Fibroblast of peridontal ligament (primary cell): ENCODE measurements at regions not wholly inside any gene's neighbourhood (a gene's known extent, or its start where the extent isn't known, plus 50 kb on each side); places are given as distances from the start of the nearest gene placed in this dataset.
A peak's percentile ranks its signal among the peaks of the same experiment; 100 is the strongest.

Experiments
- DNase-seq: peaks from one replicate; pipeline ENCODE4 v3.0.0-alpha.2; 2010; ENCODE audit errors: extremely low read depth

DNA sequence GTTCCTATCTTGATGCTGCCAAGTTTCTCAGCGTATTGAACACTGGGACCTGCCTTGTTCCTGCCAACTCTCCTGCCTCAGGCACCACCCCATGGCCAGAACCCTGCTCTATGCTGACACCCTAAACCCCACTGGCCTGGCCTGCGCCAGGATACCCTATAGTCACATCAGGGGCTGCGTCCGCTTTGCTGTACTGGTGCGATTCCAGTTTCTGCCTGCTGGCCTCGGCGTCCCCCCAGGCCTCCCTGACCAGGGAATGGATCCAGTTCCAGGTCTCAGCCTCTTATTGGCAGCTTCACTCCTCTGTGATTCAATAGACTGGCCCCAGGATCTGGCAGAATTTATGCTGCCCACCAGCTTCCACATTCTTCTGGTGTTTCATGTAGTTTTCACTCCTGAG is 55.0 kb downstream of the GPR6 start:
- DNase-seq, result no peak

GRCh38 chr6:110033749-110034666 is 55.9 kb downstream of the GPR6 start:
- no peak for DNase-seq

DNA sequence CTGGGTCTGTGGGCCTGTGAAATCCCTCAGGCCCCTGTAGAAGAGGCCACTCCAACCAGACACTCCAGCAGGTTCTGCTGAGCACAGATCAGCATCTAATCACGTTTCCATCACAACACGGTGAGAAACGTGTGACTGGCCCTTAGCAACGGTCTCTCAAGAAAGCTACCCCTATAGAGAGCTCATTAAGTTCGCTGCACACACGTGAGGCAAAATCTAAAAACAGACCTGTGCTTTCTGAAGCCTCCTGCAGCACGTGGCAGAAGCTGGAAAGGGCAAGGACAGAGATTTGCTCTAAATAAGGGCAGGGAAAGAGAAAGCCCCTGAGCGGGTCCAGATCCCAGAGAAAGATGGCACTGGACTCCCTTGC is 56.5 kb downstream of the GPR6 start:
- DNase-seq, result no peak

DNA sequence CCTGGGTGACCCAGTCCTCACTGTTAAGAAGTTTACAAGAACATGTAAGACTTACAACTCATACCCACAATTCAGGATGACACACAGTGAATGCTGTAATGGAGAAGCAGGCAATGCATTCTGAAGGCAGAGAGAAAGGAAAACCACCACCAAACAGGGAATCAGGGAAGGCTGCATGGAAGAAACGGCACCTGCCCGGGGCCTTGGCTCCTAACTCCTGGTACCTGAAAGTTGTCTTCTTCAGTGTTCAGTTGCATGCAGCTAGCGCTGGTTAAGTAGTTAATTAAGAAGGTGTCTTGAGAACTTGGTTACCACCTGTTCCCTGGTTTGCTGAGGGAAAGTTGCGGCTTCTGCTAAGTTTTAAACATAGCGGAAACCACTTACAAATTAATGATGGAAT is 57.2 kb downstream of the GPR6 start:
- DNase-seq, result peak; percentile 3

DNA sequence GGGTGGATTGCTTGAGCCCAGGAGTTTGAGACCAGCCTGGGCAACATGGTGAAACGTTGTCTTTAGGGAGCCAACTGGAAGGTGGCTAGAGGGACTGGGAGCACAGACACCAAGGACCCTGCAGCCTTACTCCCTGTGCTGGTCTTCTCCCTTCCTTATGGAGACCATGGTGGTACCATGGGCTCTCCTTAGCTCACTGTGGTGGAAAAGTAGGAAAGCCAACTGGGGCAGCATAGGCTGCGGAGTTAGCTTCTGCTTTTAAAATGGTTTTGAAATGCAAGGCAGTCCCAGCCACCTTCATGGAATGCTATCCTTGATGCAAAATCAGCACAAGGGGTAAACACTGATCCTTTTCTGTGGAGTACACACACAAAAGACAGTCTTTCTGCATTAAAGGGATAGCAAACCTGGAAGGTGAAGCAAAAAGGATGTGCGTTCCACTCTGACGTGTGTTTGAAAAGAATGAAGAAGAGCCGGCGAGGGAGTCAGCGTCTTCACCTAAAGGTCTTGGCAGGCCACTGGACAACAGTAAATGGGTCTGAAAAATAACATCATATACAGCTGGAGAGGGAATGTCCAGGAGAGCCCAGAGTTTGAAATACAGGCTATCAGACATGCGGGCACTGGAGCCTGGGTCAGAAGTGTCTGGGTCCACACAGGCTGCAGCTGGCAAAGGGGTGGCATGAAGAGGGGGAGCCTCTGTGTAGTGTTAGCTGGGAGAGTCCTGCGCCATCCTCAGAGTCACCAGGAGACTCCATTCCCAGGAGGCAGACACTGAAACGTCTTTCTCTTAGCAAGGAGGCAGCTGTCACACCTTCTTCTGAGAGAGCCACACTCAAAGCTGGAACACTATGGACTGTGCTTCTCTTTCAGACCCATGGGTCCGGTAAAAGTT is 58.5 kb downstream of the GPR6 start:
- DNase-seq, result no peak

- DNase-seq, result peak; percentile 12
Measured at GRCh38 chr6:110037726-110038295, 59.7 kb downstream of the GPR6 start.

- DNase-seq, result peak; percentile 92
Measured at GRCh38 chr6:110039364-110039980, 61.4 kb downstream of the GPR6 start.

- peak; percentile 42 for DNase-seq
Measured at GRCh38 chr6:110039981-110040383, 61.9 kb downstream of the GPR6 start.

GRCh38 chr6:110040716-110041115 is 62.6 kb downstream of the GPR6 start:
- DNase-seq, result no peak

GRCh38 chr6:110041126-110041525 is 63.0 kb downstream of the GPR6 start:
- no peak for DNase-seq

DNA sequence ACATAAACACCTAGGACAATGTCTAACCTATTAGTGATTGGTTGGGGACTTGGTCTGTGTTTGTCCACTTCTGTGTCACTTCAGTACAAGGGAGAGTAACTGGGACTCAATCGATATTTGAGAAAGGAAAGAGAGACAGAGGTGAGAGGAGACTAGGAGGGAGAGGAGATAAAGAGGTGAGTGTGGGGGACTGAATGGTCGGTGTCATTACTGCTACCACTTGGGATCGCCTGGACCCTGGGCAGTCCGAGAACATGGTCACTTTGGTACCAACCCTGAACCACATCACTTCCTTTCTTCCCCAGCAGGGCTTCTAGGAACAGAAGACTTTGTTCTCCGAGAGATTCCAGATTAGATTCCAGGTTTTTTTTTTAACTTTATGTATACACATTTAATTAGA is 63.7 kb downstream of the GPR6 start:
- no peak for DNase-seq

DNA sequence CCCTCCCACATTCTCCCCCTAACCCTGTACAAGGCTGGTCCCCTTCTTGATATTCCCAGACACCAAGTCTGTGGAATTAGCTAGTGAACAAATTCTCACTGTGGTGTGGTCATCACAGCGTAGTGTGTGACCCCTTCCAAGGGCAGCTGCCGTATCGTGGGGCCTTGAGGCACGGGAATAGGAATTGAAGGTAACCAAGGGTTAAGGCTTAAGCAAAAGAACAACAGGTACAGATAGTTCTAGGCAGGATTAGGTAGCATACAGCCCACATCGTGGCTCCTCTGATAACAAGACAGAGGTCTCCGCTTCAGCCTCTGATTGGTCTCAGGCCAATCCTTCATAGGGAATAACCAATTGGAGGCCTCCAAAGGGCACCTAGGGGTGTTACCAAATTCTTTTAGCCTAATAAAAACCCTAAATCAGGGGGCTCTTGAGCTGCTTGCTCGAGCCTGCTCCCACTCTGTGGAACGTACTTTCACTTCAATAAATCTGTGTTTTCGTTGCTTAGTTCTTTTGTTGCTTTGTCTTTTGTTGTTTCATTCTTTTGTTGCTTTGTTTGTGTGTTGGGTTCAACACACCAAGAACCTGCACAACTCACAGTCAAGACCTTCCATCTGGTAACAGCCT is 64.7 kb downstream of the GPR6 start:
- no peak for DNase-seq

DNA sequence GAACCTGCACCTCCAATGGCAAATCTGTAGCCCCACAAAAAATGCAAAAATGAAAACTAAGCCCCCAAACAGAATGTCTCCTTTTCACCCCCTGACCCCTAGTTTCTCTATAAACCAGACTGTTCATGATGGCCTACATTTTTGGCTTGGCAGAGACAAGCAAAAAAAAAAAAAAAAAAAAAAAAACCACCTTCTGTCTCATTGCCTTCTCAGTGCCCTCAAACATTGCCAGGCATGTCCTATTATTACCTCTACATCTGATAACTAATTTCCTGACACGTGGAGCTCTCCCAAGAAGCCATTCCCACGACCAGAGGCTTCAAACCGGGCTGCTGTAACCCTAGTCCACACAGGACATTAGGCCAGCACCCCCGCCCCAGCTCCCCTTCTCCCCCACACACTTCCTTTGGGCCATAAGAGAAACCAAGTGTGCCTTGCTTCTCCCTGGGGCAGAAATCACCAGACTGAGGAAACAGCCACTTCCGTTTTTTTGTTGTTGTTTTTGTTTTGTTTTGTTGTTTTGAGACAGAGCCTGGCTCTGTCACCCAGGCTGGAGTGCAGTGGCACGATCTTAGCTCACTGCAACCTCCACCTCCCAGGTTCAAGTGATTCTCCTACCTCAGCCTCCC is 65.4 kb downstream of the GPR6 start:
- DNase-seq, result no peak

GRCh38 chr6:110044096-110044495 is 66.0 kb downstream of the GPR6 start:
- DNase-seq, result no peak

GRCh38 chr6:110044622-110045021 is 66.5 kb downstream of the GPR6 start:
- DNase-seq, result no peak

- peak; percentile 3 for DNase-seq
Measured at GRCh38 chr6:110048221-110048875, 70.2 kb downstream of the GPR6 start.

DNA sequence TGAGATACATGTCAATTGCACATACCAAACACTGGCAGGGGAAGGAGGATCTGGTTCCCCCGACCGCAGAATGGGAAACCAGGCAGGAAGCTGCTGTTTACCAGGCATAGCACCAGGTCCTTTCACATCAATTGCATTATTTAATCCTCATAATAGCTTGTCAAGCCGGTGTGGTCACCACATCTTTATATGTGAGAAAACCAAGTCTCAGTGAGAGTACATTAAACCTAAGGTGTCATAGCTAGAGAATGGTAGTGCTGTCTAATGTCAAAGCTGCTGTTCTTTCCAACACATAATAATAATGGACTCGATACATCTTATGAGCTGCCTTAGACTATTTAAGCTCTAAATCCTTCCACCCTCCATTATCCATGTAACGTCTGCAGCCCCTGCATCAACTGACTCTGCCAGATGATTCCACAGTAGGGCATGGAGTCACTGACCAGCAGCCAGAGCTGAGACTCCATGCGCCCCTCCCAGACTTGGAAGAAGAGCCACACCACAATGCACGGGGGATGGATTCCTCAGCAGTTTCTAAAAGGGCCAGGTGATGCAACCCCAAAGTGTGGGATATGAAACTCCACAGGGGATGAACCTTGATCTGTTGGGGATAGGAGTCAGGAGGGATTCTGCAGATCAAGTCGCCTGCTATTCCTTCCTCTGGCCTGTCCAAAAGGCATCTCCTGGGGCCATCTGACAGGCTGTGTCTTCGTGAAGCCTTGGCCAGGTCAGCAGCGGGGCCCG is 71.8 kb downstream of the GPR6 start:
- no peak for DNase-seq
